A549 (cell line): ENCODE measurements at regions not wholly inside any gene's neighbourhood (a gene's known extent, or its start where the extent isn't known, plus 50 kb on each side); places are given as distances from the start of the nearest gene placed in this dataset.

Experiments used
- ATAC-seq, 2 experiments: fragments of 200-7000 bp in 1 of 2; fragments of >200 bp in 1 of 2; cut with Nextera tagmentation in 1 of 2; cut with Tn5 transposase in 1 of 2; 3 replicates each; pipeline versions ENCODE4 v1.8.0 to v1.9.1; 2018 to 2020; ENCODE audit warnings: mild to moderate bottlenecking in 1 of 2, moderate library complexity in 1 of 2
- CTCF ChIA-PET: fragments of 300-600 bp; sonication (Branson Sonifier 250); formaldehyde crosslinking; extraction: SDS; loops from one replicate; lab custom pipeline; 2021; ENCODE audit warnings: antibody characterized with exemption, inconsistent platforms; lab: Yijun Ruan, JAX
- POLR2A ChIA-PET: fragments of 350-600 bp; formaldehyde crosslinking; extraction: SDS; loops from one replicate; lab custom pipeline; 2021; ENCODE audit warnings: antibody characterized with exemption, inconsistent platforms; lab: Yijun Ruan, JAX
- DNase-seq, 2 experiments: peaks; one replicate each; pipeline versions ENCODE4 v3.0.0 to v3.0.0-alpha.2; 2011 to 2016; ENCODE audit warnings: low read depth in 1 of 2, low spot score in 1 of 2
- FAIRE-seq: peaks from 2 replicates; lab custom pipeline; 2011; peaks lifted over from hg19 to GRCh38; lab: Jason Lieb, UNC
- H3K27ac ChIP-seq, 2 experiments: fragments of >200 bp; sonication (Bioruptor Twin); formaldehyde crosslinking; 3 replicates each; pipeline ENCODE4 v1.5.1; 2016 to 2017
- H3K4me1 ChIP-seq: fragments of >200 bp; sonication (Bioruptor Twin); formaldehyde crosslinking; 3 replicates; pipeline ENCODE4 v1.6.1; 2016
- H3K4me2 ChIP-seq: fragments of >200 bp; sonication (Bioruptor Twin); formaldehyde crosslinking; 3 replicates; pipeline ENCODE4 v1.6.1; 2016
- H3K4me3 ChIP-seq: fragments of >200 bp; sonication (Bioruptor Twin); formaldehyde crosslinking; 3 replicates; pipeline ENCODE4 v1.5.1; 2016
- H3K9me3 ChIP-seq: fragments of >200 bp; sonication (Bioruptor Twin); formaldehyde crosslinking; 3 replicates; pipeline ENCODE4 v1.6.1; 2016
- ATOH8 ChIP-seq: fragments of 250-450 bp; sonication (Bioruptor Pico); IDR thresholded peaks from 2 replicates; pipeline ENCODE4 v1.5.0; 2020; ENCODE audit warnings: low read depth, mild to moderate bottlenecking, moderate library complexity
- BHLHE40 ChIP-seq: IDR thresholded peaks from 2 replicates; pipeline ENCODE4 v1.6.1; 2012; ENCODE audit warnings: low read depth, low read length, inconsistent platforms
- CBX8 ChIP-seq: fragments of 200-600 bp; sonication (generic); IDR thresholded peaks from 2 replicates; pipeline ENCODE4 v1.6.1; 2016
- CEBPB ChIP-seq, 2 experiments: fragments of >200 bp in 1 of 2; sonication (Bioruptor Twin) in 1 of 2; formaldehyde crosslinking in 1 of 2; IDR thresholded peaks; 2 replicates each; pipeline ENCODE4 v1.6.1; 2012 to 2016
- CHD2 ChIP-seq: fragments of 150-350 bp; IDR thresholded peaks from 2 replicates; pipeline ENCODE4 v1.6.1; 2014; ENCODE audit warnings: low read length; ENCODE audit not compliant: partially characterized antibody
- EHF ChIP-seq: fragments of 250-450 bp; sonication (Bioruptor Pico); IDR thresholded peaks from 2 replicates; pipeline ENCODE4 v1.5.0; 2020; ENCODE audit warnings: mild to moderate bottlenecking
- EHMT2 ChIP-seq: fragments of 200-600 bp; sonication (generic); IDR thresholded peaks from 2 replicates; pipeline ENCODE4 v1.6.1; 2016; ENCODE audit warnings: antibody characterized with exemption, low read depth, mild to moderate bottlenecking, moderate library complexity
- ESRRA ChIP-seq: fragments of 150-350 bp; IDR thresholded peaks from 2 replicates; pipeline ENCODE4 v1.6.1; 2014; ENCODE audit warnings: mild to moderate bottlenecking, low read length, borderline replicate concordance
- FOSB ChIP-seq: fragments of 250-450 bp; sonication (Bioruptor Pico); IDR thresholded peaks from 2 replicates; pipeline ENCODE4 v1.5.0; 2020; ENCODE audit warnings: mild to moderate bottlenecking, moderate library complexity
- HDAC2 ChIP-seq: fragments of 200-600 bp; sonication (generic); IDR thresholded peaks from 2 replicates; pipeline ENCODE4 v1.6.1; 2016
- HOXB13 ChIP-seq: fragments of 250-450 bp; sonication (Bioruptor Pico); IDR thresholded peaks from 2 replicates; pipeline ENCODE4 v1.5.0; 2020; ENCODE audit warnings: low read depth, mild to moderate bottlenecking, moderate library complexity
- HOXB5 ChIP-seq: fragments of 250-450 bp; sonication (Bioruptor Pico); IDR thresholded peaks from 2 replicates; pipeline ENCODE4 v1.5.0; 2020; ENCODE audit warnings: mild to moderate bottlenecking, moderate library complexity
- JUNB ChIP-seq: fragments of >200 bp; sonication (Bioruptor Twin); formaldehyde crosslinking; IDR thresholded peaks from 2 replicates; pipeline ENCODE4 v1.6.1; 2016
- KDM5A ChIP-seq: fragments of 200-600 bp; sonication (generic); IDR thresholded peaks from 2 replicates; pipeline ENCODE4 v1.6.1; 2016; ENCODE audit warnings: antibody characterized with exemption, mild to moderate bottlenecking
- MAFK ChIP-seq: fragments of 450-650 bp; IDR thresholded peaks from 2 replicates; pipeline ENCODE4 v1.6.1; 2014; ENCODE audit not compliant: partially characterized antibody
- NR3C1 ChIP-seq: fragments of >200 bp; sonication (Bioruptor Twin); formaldehyde crosslinking; IDR thresholded peaks from 3 replicates; pipeline ENCODE4 v1.6.1; 2017
- PBX3 ChIP-seq: IDR thresholded peaks from 2 replicates; pipeline ENCODE4 v1.6.1; 2012
- POLR2A ChIP-seq: IDR thresholded peaks from 2 replicates; pipeline ENCODE4 v1.6.1; 2012; ENCODE audit warnings: mild to moderate bottlenecking, low read length
- SMC3 ChIP-seq: fragments of >200 bp; sonication (Bioruptor Twin); formaldehyde crosslinking; IDR thresholded peaks from 3 replicates; pipeline ENCODE4 v1.6.1; 2018; ENCODE audit warnings: inconsistent platforms
- TFCP2L1 ChIP-seq: fragments of 250-450 bp; sonication (Bioruptor Pico); IDR thresholded peaks from 2 replicates; pipeline ENCODE4 v1.5.0; 2021; ENCODE audit warnings: mild to moderate bottlenecking
- ZFP36 ChIP-seq: fragments of 450-650 bp; IDR thresholded peaks from 2 replicates; pipeline ENCODE4 v1.6.1; 2014; ENCODE audit warnings: borderline replicate concordance; ENCODE audit not compliant: partially characterized antibody
- ZSCAN20 ChIP-seq: fragments of 250-450 bp; sonication (Bioruptor Pico); IDR thresholded peaks from 2 replicates; pipeline ENCODE4 v1.8.0; 2022; ENCODE audit warnings: mild to moderate bottlenecking, moderate library complexity
- WGBS: methylation state at CpG from one replicate; pipeline ENCODE4 v1.1.6; 2017; ENCODE audit errors: missing lambda C conversion rate; 5-methylcytosine and 5-hydroxymethylcytosine counted together
- TF ChIP-seq, protein P1 (sequence below): fragments of 150-350 bp; IDR thresholded peaks from 2 replicates; pipeline ENCODE4 v1.6.1; 2014; ENCODE audit warnings: low read depth, mild to moderate bottlenecking, low read length
- TF ChIP-seq, protein P2 (sequence below): fragments of 200-600 bp; sonication (generic); IDR thresholded peaks from 2 replicates; pipeline ENCODE4 v1.6.1; 2016; ENCODE audit warnings: antibody characterized with exemption, mild to moderate bottlenecking, moderate library complexity
- TF ChIP-seq, protein P3 (sequence below): fragments of >200 bp; sonication (Bioruptor Twin); formaldehyde crosslinking; IDR thresholded peaks from 2 replicates; pipeline ENCODE4 v1.6.1; 2016
- TF ChIP-seq, protein P4 (sequence below): fragments of 450-650 bp; IDR thresholded peaks from 2 replicates; pipeline ENCODE4 v1.6.1; 2014; ENCODE audit warnings: antibody characterized with exemption

- ATAC-seq = no peak
- Histone ChIP-seq H3K27ac (no peak overlapping the region), H3K4me1 (no peaks in the 10 kb centered on the region), H3K4me3 (no peak overlapping the region), H3K9me3 (no peaks in the 10 kb centered on the region), H3K4me2 (no peak overlapping the region)
- no peak for DNase-seq
- no peak for TF ChIP-seq NR3C1
- no peak for TF ChIP-seq TFCP2L1 (CRISPR knock-in tag)
- WGBS = 0% methylated on average over 1 of the region's 1 CpG
- ChIA-PET CTCF (interaction anchor here (1.6 kb wide), 1 partner anchor 578 kb away, joined by 4 read pairs; no protein-coding TSS in a partner anchor), POLR2A (no interaction called here)
- FAIRE-seq = no peak
These were observed 438.9 kb downstream of the SATB2 start for GRCh38 chr2:199018826-199019225.

DNA sequence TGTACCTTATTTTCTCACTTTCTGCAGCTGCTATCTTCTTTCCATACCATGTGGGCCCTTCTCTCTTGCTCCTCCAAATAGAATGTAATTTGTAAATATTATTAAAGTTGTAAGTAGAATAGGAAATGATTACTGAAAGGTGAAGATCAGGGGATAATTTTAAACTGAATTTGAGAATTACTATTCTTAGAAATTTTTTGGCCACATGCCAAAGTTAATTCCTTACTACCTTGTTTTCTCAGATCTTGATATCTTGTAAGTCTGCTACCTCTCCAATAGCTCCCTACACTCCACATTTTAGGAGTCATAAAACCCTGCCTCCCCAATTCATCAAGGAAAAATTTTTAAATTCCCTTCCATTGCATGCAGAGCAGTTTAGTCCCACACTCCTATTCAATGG lies 442.7 kb downstream of the SATB2 start:
- no peak for ATAC-seq
- Histone ChIP-seq H3K9me3 (no peaks in the 10 kb centered on the region; the same call in 2 of the 3 replicates), H3K4me1 (no peaks in the 10 kb centered on the region)
- TF ChIP-seq, protein P1, sequence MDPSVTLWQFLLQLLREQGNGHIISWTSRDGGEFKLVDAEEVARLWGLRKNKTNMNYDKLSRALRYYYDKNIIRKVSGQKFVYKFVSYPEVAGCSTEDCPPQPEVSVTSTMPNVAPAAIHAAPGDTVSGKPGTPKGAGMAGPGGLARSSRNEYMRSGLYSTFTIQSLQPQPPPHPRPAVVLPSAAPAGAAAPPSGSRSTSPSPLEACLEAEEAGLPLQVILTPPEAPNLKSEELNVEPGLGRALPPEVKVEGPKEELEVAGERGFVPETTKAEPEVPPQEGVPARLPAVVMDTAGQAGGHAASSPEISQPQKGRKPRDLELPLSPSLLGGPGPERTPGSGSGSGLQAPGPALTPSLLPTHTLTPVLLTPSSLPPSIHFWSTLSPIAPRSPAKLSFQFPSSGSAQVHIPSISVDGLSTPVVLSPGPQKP = no peak
- TF ChIP-seq, protein P2, sequence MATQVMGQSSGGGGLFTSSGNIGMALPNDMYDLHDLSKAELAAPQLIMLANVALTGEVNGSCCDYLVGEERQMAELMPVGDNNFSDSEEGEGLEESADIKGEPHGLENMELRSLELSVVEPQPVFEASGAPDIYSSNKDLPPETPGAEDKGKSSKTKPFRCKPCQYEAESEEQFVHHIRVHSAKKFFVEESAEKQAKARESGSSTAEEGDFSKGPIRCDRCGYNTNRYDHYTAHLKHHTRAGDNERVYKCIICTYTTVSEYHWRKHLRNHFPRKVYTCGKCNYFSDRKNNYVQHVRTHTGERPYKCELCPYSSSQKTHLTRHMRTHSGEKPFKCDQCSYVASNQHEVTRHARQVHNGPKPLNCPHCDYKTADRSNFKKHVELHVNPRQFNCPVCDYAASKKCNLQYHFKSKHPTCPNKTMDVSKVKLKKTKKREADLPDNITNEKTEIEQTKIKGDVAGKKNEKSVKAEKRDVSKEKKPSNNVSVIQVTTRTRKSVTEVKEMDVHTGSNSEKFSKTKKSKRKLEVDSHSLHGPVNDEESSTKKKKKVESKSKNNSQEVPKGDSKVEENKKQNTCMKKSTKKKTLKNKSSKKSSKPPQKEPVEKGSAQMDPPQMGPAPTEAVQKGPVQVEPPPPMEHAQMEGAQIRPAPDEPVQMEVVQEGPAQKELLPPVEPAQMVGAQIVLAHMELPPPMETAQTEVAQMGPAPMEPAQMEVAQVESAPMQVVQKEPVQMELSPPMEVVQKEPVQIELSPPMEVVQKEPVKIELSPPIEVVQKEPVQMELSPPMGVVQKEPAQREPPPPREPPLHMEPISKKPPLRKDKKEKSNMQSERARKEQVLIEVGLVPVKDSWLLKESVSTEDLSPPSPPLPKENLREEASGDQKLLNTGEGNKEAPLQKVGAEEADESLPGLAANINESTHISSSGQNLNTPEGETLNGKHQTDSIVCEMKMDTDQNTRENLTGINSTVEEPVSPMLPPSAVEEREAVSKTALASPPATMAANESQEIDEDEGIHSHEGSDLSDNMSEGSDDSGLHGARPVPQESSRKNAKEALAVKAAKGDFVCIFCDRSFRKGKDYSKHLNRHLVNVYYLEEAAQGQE = no peak
- TF ChIP-seq JUNB (no peak), ESRRA (no peak), FOSB (CRISPR knock-in tag) (no peak), ZSCAN20 (CRISPR knock-in tag) (no peak), EHMT2 (no peak), PBX3 (no peak), HDAC2 (no peak), POLR2A (no peak), MAFK (no peak), ZFP36 (no peak), EHF (no peak)
- TF ChIP-seq, protein P3, sequence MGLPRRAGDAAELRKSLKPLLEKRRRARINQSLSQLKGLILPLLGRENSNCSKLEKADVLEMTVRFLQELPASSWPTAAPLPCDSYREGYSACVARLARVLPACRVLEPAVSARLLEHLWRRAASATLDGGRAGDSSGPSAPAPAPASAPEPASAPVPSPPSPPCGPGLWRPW = no peak
- TF ChIP-seq, all 56 proteins: peak for 0
- Histone ChIP-seq H3K4me3 (no peak overlapping the region), H3K4me2 (no peak overlapping the region), H3K27ac (no peak overlapping the region)
- DNase-seq (no peak), FAIRE-seq (no peak)
- ChIA-PET POLR2A (no interaction called here), CTCF (no interaction called here)

DNA sequence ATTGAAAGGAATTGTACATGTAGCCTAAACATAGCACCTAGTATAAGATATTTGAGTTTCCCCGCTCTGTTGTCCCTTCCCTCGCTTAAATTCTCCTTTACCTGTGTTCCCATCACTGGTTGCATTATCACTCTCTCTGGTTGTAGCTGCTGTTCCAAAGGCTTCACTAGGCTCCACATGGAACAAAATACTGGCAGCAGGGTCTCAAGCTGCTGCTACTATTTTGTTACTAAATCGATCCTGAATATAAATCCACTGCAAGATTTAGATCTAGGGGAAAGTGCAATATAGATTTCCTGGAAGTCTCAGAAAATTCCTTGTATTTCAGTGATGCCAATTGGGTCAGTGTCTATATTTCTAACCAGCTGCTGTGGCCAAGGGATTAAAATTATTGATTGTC lies 443.5 kb downstream of the SATB2 start:
- Histone ChIP-seq H3K4me1 (no peaks in the 10 kb centered on the region), H3K4me3 (no peak overlapping the region), H3K9me3 (no peaks in the 10 kb centered on the region; the same call in 2 of the 3 replicates), H3K4me2 (no peak overlapping the region), H3K27ac (no peak overlapping the region)
- CTCF ChIA-PET = no interaction called here
- ATAC-seq (no peak), DNase-seq (no peak), FAIRE-seq (no peak)
- WGBS = under 1% methylated on average over 3 of the region's 3 CpGs
- POLR2A ChIA-PET = no interaction called here
- TF ChIP-seq HOXB5 (CRISPR knock-in tag) (no peak), KDM5A (no peak), ATOH8 (CRISPR knock-in tag) (no peak), BHLHE40 (no peak), HOXB13 (no peak), CEBPB (IDR thresholded peaks at IDR 0.05) (no peak), SMC3 (no peak), CBX8 (no peak), JUNB (no peak), CHD2 (no peak)
- TF ChIP-seq, protein P2 = no peak
- TF ChIP-seq, protein P4, sequence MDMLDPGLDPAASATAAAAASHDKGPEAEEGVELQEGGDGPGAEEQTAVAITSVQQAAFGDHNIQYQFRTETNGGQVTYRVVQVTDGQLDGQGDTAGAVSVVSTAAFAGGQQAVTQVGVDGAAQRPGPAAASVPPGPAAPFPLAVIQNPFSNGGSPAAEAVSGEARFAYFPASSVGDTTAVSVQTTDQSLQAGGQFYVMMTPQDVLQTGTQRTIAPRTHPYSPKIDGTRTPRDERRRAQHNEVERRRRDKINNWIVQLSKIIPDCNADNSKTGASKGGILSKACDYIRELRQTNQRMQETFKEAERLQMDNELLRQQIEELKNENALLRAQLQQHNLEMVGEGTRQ = no peak
